K562 (cell line): ENCODE measurements at regions not wholly inside any gene's neighbourhood (a gene's known extent, or its start where the extent isn't known, plus 50 kb on each side); places are given as distances from the start of the nearest gene placed in this dataset.

Source experiments
- KDM5B ChIP-seq: fragments of 200-600 bp; sonication (generic); IDR thresholded peaks from 2 replicates; pipeline ENCODE4 v1.6.1; 2012; ENCODE audit warnings: low read depth, mild to moderate bottlenecking, moderate library complexity, low read length, control low read depth, inconsistent platforms; ENCODE audit not compliant: insufficient replicate concordance
- THRA ChIP-seq: fragments of 450-650 bp; IDR thresholded peaks from 2 replicates; pipeline ENCODE4 v1.6.1; 2017; ENCODE audit warnings: mild to moderate bottlenecking, moderate library complexity

DNA sequence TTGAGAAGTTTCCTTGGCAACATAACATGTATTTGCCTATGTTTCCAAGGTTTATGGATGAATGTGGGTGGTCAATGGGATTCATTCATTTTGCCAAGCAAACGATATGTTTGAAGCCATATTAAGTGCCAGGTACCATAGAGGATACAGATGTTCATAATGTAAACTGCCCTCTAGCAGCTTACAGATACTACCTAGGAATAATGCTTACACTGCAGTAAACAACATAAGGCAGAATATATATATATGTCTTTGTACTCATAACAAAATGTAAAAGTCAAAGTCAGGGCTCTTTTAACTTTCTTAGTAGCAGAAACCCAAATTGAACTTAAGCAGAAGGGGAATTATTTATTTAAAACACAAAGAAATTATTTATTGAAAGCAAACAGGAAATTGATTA, 171.6 kb upstream of the TNP1 start:
- TF ChIP-seq KDM5B (no peak), THRA (no peak)
